ENCODE measurements at regions not wholly inside any gene's neighbourhood (a gene's known extent, or its start where the extent isn't known, plus 50 kb on each side); places are given as distances from the start of the nearest gene placed in this dataset.

GRCh38 chr1:5706239-5706638 is 286.0 kb downstream of the NPHP4 start:
- Mint-ChIP-seq H3K27me3 (ENCODE audit: low read depth in 3 of 3) (peaks cover 0 to 5% (median 5%) of the 10 kb centered on the region in 3 donors), H3K4me1 (no peaks in the 10 kb centered on the region), H3K4me3 (no peak overlapping the region), H3K36me3 (no peaks in the 10 kb centered on the region), H3K9me3 (peaks cover 0 to 10% (median 2%) of the 10 kb centered on the region in 7 donors), H3K27ac (no peak overlapping the region)
- H3K4me1 ChIP-seq (ENCODE audit: control insufficient read depth in 1 of 2, insufficient read depth in 2 of 2, low read length in 2 of 2): no peaks in the 10 kb centered on the region
- H3K36me3 ChIP-seq (replicated peaks in 1 of 2; ENCODE audit: control insufficient read depth in 1 of 2, insufficient read depth in 2 of 2, low read length in 2 of 2): no peaks in the 10 kb centered on the region
- H2AFZ ChIP-seq (ENCODE audit: insufficient read depth, low read depth, low read length, poor library complexity, severe bottlenecking): no peak overlapping the region
- DNase-seq: no peak
- TF ChIP-seq CTCF (IDR thresholded peaks at IDR 0.05): no peak
- no peak overlapping the region for H3K9ac ChIP-seq (ENCODE audit: insufficient read depth, low read length, poor library complexity, severe bottlenecking)
- no peaks in the 10 kb centered on the region for H4K20me1 ChIP-seq (ENCODE audit: insufficient read depth, low read length)
- no peaks in the 10 kb centered on the region for H3K27me3 ChIP-seq (ENCODE audit: control insufficient read depth in 2 of 2, insufficient read depth in 2 of 2, low read length in 2 of 2)
- intact Hi-C loops (cut with micrococcal nuclease): no loop called here
- H3K79me2 ChIP-seq (ENCODE audit: insufficient read depth, low read length): no peaks in the 10 kb centered on the region
- 98% methylated on average over 5 of the region's 5 CpGs for WGBS (ENCODE audit: insufficient coverage)
- no peak overlapping the region for H3K4me3 ChIP-seq (replicated peaks in 1 of 3; ENCODE audit: low read depth in 2 of 3, low read length in 3 of 3)
- H3K27ac ChIP-seq (ENCODE audit: low read depth in 1 of 2, low read length in 2 of 2): no peak overlapping the region
- H3K4me2 ChIP-seq (replicated peaks; ENCODE audit: extremely low read depth, low read length, poor library complexity, severe bottlenecking): no peak overlapping the region
- H3K9me3 ChIP-seq (replicated peaks in 1 of 2; ENCODE audit: control insufficient read depth in 1 of 2, insufficient read depth in 1 of 2, low read length in 2 of 2): no peaks in the 10 kb centered on the region

GRCh38 chr1:5705751-5706150 is 286.5 kb downstream of the NPHP4 start:
- H3K9me3 Mint-ChIP-seq: peaks cover 0 to 5% (median 2%) of the 10 kb centered on the region in 7 donors
- Histone ChIP-seq H3K9me3 (replicated peaks in 1 of 2; ENCODE audit: control insufficient read depth in 1 of 2, insufficient read depth in 1 of 2, low read length in 2 of 2) (no peaks in the 10 kb centered on the region), H4K20me1 (ENCODE audit: insufficient read depth, low read length) (no peaks in the 10 kb centered on the region), H3K79me2 (ENCODE audit: insufficient read depth, low read length) (no peaks in the 10 kb centered on the region), H3K4me1 (ENCODE audit: control insufficient read depth in 1 of 2, insufficient read depth in 2 of 2, low read length in 2 of 2) (no peaks in the 10 kb centered on the region), H3K36me3 (replicated peaks in 1 of 2; ENCODE audit: control insufficient read depth in 1 of 2, insufficient read depth in 2 of 2, low read length in 2 of 2) (no peaks in the 10 kb centered on the region), H3K4me3 (replicated peaks in 1 of 3; ENCODE audit: low read depth in 2 of 3, low read length in 3 of 3) (no peak overlapping the region), H3K27ac (ENCODE audit: low read depth in 1 of 2, low read length in 2 of 2) (no peak overlapping the region), H3K9ac (ENCODE audit: insufficient read depth, low read length, poor library complexity, severe bottlenecking) (no peak overlapping the region), H3K4me2 (replicated peaks; ENCODE audit: extremely low read depth, low read length, poor library complexity, severe bottlenecking) (no peak overlapping the region), H2AFZ (ENCODE audit: insufficient read depth, low read depth, low read length, poor library complexity, severe bottlenecking) (no peak overlapping the region), H3K27me3 (ENCODE audit: control insufficient read depth in 2 of 2, insufficient read depth in 2 of 2, low read length in 2 of 2) (no peaks in the 10 kb centered on the region)
- intact Hi-C loops (cut with micrococcal nuclease): no loop called here
- H3K27me3 Mint-ChIP-seq (ENCODE audit: low read depth in 3 of 3): peaks cover 0 to 5% (median 5%) of the 10 kb centered on the region in 3 donors
- 80% methylated on average over 5 of the region's 10 CpGs for WGBS (ENCODE audit: insufficient coverage)
- no peak overlapping the region for H3K27ac Mint-ChIP-seq
- no peak for DNase-seq
- no peak overlapping the region for H3K4me3 Mint-ChIP-seq
- no peaks in the 10 kb centered on the region for H3K36me3 Mint-ChIP-seq
- TF ChIP-seq CTCF (IDR thresholded peaks at IDR 0.05): no peak
- H3K4me1 Mint-ChIP-seq: no peaks in the 10 kb centered on the region
